ENCODE measurements at regions not wholly inside any gene's neighbourhood (a gene's known extent, or its start where the extent isn't known, plus 50 kb on each side); places are given as distances from the start of the nearest gene placed in this dataset.

- intact Hi-C loops (cut with DNase I): no loop called here
- no peaks in the 10 kb centered on the region for H3K9me3 ChIP-seq
- H3K27me3 ChIP-seq: no peaks in the 10 kb centered on the region
- DNase-seq: no peak
- H3K27ac ChIP-seq: no peak overlapping the region
- no peaks in the 10 kb centered on the region for H3K4me1 ChIP-seq
- TF ChIP-seq CTCF (IDR thresholded peaks at IDR 0.05) (no peak), POLR2A (IDR thresholded peaks at IDR 0.05) (no peak)
- no peak overlapping the region for H3K4me3 ChIP-seq
- no peaks in the 10 kb centered on the region for H3K36me3 ChIP-seq
- 72 to 73% methylated on average over 14 to 16 of the region's 21 CpGs for WGBS, 2 donors
Measured at GRCh38 chr10:130497056-130498010, 361.1 kb downstream of the GLRX3 start.

- Histone ChIP-seq H3K9me3 (no peaks in the 10 kb centered on the region), H3K36me3 (no peaks in the 10 kb centered on the region), H3K4me1 (no peaks in the 10 kb centered on the region), H3K4me3 (no peak overlapping the region), H3K27me3 (no peaks in the 10 kb centered on the region), H3K27ac (no peak overlapping the region)
- TF ChIP-seq CTCF (IDR thresholded peaks at IDR 0.05) (no peak), POLR2A (IDR thresholded peaks at IDR 0.05) (no peak)
- intact Hi-C loops (cut with DNase I): no loop called here
- 40 to 82% methylated on average over 1 to 7 of the region's 7 CpGs for WGBS, 2 donors
- DNase-seq: no peak
Measured at GRCh38 chr10:130498042-130498441, 361.9 kb downstream of the GLRX3 start.

GRCh38 chr10:130498934-130499333, 362.7 kb downstream of the GLRX3 start:
- Histone ChIP-seq H3K36me3 (no peaks in the 10 kb centered on the region), H3K4me1 (no peaks in the 10 kb centered on the region), H3K27ac (no peak overlapping the region), H3K4me3 (no peak overlapping the region), H3K9me3 (no peaks in the 10 kb centered on the region), H3K27me3 (no peaks in the 10 kb centered on the region)
- 51 to 72% methylated on average over 5 to 8 of the region's 8 CpGs for WGBS, 2 donors
- intact Hi-C loops (cut with DNase I): no loop called here
- TF ChIP-seq CTCF (IDR thresholded peaks at IDR 0.05): no peak
- TF ChIP-seq POLR2A (IDR thresholded peaks at IDR 0.05): no peak
- DNase-seq: no peak

GRCh38 chr10:130499541-130499940, 363.4 kb downstream of the GLRX3 start:
- DNase-seq: no peak
- Histone ChIP-seq H3K27ac (no peak overlapping the region), H3K36me3 (no peaks in the 10 kb centered on the region), H3K4me1 (no peaks in the 10 kb centered on the region), H3K27me3 (no peaks in the 10 kb centered on the region), H3K9me3 (no peaks in the 10 kb centered on the region), H3K4me3 (no peak overlapping the region)
- intact Hi-C loops (cut with DNase I): no loop called here
- TF ChIP-seq CTCF (IDR thresholded peaks at IDR 0.05) (no peak), POLR2A (IDR thresholded peaks at IDR 0.05) (no peak)

- Histone ChIP-seq H3K4me3 (no peak overlapping the region), H3K4me1 (no peaks in the 10 kb centered on the region), H3K27ac (no peak overlapping the region), H3K9me3 (no peaks in the 10 kb centered on the region), H3K27me3 (no peaks in the 10 kb centered on the region), H3K36me3 (no peaks in the 10 kb centered on the region)
- intact Hi-C loops (cut with DNase I): no loop called here
- TF ChIP-seq POLR2A (IDR thresholded peaks at IDR 0.05) (no peak), CTCF (IDR thresholded peaks at IDR 0.05) (no peak)
- 67 to 90% methylated on average over 4 to 7 of the region's 10 CpGs for WGBS, 2 donors
- DNase-seq: no peak
Measured at GRCh38 chr10:130500261-130501000, 364.2 kb downstream of the GLRX3 start.
